HCT116 (cell line): ENCODE measurements at regions not wholly inside any gene's neighbourhood (a gene's known extent, or its start where the extent isn't known, plus 50 kb on each side); places are given as distances from the start of the nearest gene placed in this dataset.

Source experiments
- ATAC-seq: fragments of 200-7000 bp; cut with Tn5 transposase; 2 replicates; pipeline ENCODE4 v1.9.1; 2020; ENCODE audit warnings: mild to moderate bottlenecking, moderate library complexity
- BruUV-seq: library from RNA; stranded (reverse); fragments of 400-500 nt; replicated peaks from 2 replicates; lab custom pipeline; 2021; lab: Mats Ljungman, UMichigan
- CTCF ChIA-PET: fragments of 300-600 bp; sonication (Branson Sonifier 250); formaldehyde crosslinking; loops from one replicate; lab custom pipeline; 2021; ENCODE audit warnings: antibody characterized with exemption; lab: Charles Lee
- POLR2A ChIA-PET: fragments of 300-600, 350-600 bp; sonication (Branson Sonifier 250); formaldehyde crosslinking; loops from one replicate; lab custom pipeline; 2021; ENCODE audit warnings: antibody characterized with exemption; lab: Charles Lee
- RAD21 ChIA-PET, 2 experiments: fragments of 300-600 bp; sonication (Branson Sonifier 250); formaldehyde crosslinking; loops; one replicate each; lab custom pipeline; 2023; ENCODE audit warnings: low total read pairs in 2 of 2; ENCODE audit not compliant: uncharacterized antibody in 2 of 2, unreplicated experiment in 2 of 2, low non-redundant PET in 1 of 2; lab: Charles Lee
- DNase-seq: peaks from one replicate; pipeline ENCODE4 v3.0.0-alpha.2; 2010; ENCODE audit warnings: low read depth, low spot score
- H2AFZ ChIP-seq: fragments of 200-600 bp; shearing (Covaris generic), sonication (generic); 2 replicates; pipeline ENCODE4 v1.6.1; 2017; ENCODE audit warnings: low read depth, mixed run types, mixed read lengths, antibody characterized with exemption, low read length; ENCODE audit not compliant: poor library complexity, severe bottlenecking
- H3K27ac ChIP-seq: 2 replicates; pipeline ENCODE4 v1.5.1; 2012; ENCODE audit warnings: low read depth, low read length
- H3K27me3 ChIP-seq: fragments of 200-600 bp; sonication (generic); 2 replicates; pipeline ENCODE4 v1.6.1; 2016; ENCODE audit warnings: mixed run types, low read length, mixed read lengths; ENCODE audit not compliant: insufficient read depth
- H3K36me3 ChIP-seq, 2 experiments: fragments of 200-500 bp in 1 of 2; fragments of 200-600 bp in 1 of 2; sonication (Bioruptor generic) in 1 of 2; sonication (generic) in 1 of 2; 2 replicates each; pipeline versions ENCODE4 v1.5.1 to v1.6.1; 2014 to 2016; ENCODE audit warnings: low read length in 2 of 2, inconsistent platforms in 1 of 2, mixed read lengths in 1 of 2, mixed run types in 1 of 2; ENCODE audit not compliant: insufficient read depth in 2 of 2, control insufficient read depth in 1 of 2
- H3K4me1 ChIP-seq, 2 experiments: fragments of 200-600 bp in 1 of 2; sonication (generic) in 1 of 2; 2 replicates each; pipeline versions ENCODE4 v1.5.1 to v1.6.1; 2012 to 2017; ENCODE audit warnings: low read length in 2 of 2, inconsistent platforms in 1 of 2, mild to moderate bottlenecking in 1 of 2, mixed read lengths in 1 of 2, mixed run types in 1 of 2, moderate library complexity in 1 of 2; ENCODE audit not compliant: insufficient read depth in 2 of 2, control insufficient read depth in 1 of 2
- H3K4me2 ChIP-seq: fragments of 200-600 bp; sonication (generic); 2 replicates; pipeline ENCODE4 v1.6.1; 2017; ENCODE audit warnings: mixed run types, low read length, mixed read lengths
- H3K4me3 ChIP-seq, 2 experiments: fragments of 200-600 bp in 1 of 2; sonication (generic) in 1 of 2; replicated peaks in 1 of 2; 2 replicates each; pipeline ENCODE4 v1.5.1; 2011 to 2016; ENCODE audit warnings: low read length in 2 of 2, control low read depth in 1 of 2, low read depth in 1 of 2, mild to moderate bottlenecking in 1 of 2, mixed read lengths in 1 of 2, mixed run types in 1 of 2
- H3K79me2 ChIP-seq: fragments of 200-600 bp; sonication (generic); 2 replicates; pipeline ENCODE4 v1.6.1; 2017; ENCODE audit warnings: mild to moderate bottlenecking, mixed run types, low read length, moderate library complexity, mixed read lengths; ENCODE audit not compliant: insufficient read depth
- H3K9ac ChIP-seq: fragments of 200-600 bp; sonication (generic); 2 replicates; pipeline ENCODE4 v1.6.1; 2016; ENCODE audit warnings: low read length, mixed read lengths
- H3K9me2 ChIP-seq: fragments of 200-600 bp; sonication (generic), shearing (Covaris generic); 2 replicates; pipeline ENCODE4 v1.6.1; 2017; ENCODE audit warnings: mixed run types, mild to moderate bottlenecking, moderate library complexity; ENCODE audit not compliant: insufficient read depth
- H3K9me3 ChIP-seq, 2 experiments: fragments of 200-500 bp in 1 of 2; fragments of 200-600 bp in 1 of 2; sonication (Bioruptor generic) in 1 of 2; sonication (generic) in 1 of 2; 2 replicates each; pipeline ENCODE4 v1.6.1; 2014 to 2017; ENCODE audit warnings: low read length in 2 of 2, mixed read lengths in 2 of 2, inconsistent platforms in 1 of 2, low read depth in 1 of 2, mild to moderate bottlenecking in 1 of 2, mixed run types in 1 of 2, moderate library complexity in 1 of 2; ENCODE audit not compliant: control insufficient read depth in 1 of 2, insufficient read depth in 1 of 2
- H4K20me1 ChIP-seq: fragments of 200-600 bp; sonication (generic), shearing (Covaris generic); 2 replicates; pipeline ENCODE4 v1.6.1; 2017; ENCODE audit warnings: mixed run types, mild to moderate bottlenecking, moderate library complexity; ENCODE audit not compliant: insufficient read depth
- CBX3 ChIP-seq: IDR thresholded peaks from 2 replicates; pipeline ENCODE4 v1.6.1; 2012; ENCODE audit warnings: low read depth
- EGR1 ChIP-seq: IDR thresholded peaks from 2 replicates; pipeline ENCODE4 v1.6.1; 2012; ENCODE audit warnings: low read depth
- ELF1 ChIP-seq: IDR thresholded peaks from 2 replicates; pipeline ENCODE4 v1.6.1; 2012; ENCODE audit warnings: low read depth, borderline replicate concordance
- EZH2 ChIP-seq: fragments of 200-600 bp; sonication (generic); IDR thresholded peaks from 2 replicates; pipeline ENCODE4 v1.6.1; 2017; ENCODE audit warnings: antibody characterized with exemption, mixed run types
- FOSL1 ChIP-seq: IDR thresholded peaks from 2 replicates; pipeline ENCODE4 v1.6.1; 2012; ENCODE audit warnings: low read depth
- JUND ChIP-seq: IDR thresholded peaks from 2 replicates; pipeline ENCODE4 v1.6.1; 2012
- POLR2A ChIP-seq: IDR thresholded peaks from 2 replicates; pipeline ENCODE4 v1.7.0; 2011; ENCODE audit warnings: borderline replicate concordance; ENCODE audit not compliant: insufficient read depth, insufficient read length; ENCODE audit errors: extremely low read depth
- RAD21 ChIP-seq: IDR thresholded peaks from 2 replicates; pipeline ENCODE4 v1.6.1; 2012; ENCODE audit warnings: low read depth, mild to moderate bottlenecking
- SIN3A ChIP-seq: IDR thresholded peaks from 2 replicates; pipeline ENCODE4 v1.6.1; 2012; ENCODE audit warnings: low read depth
- SP1 ChIP-seq: IDR thresholded peaks from 2 replicates; pipeline ENCODE4 v1.6.1; 2012; ENCODE audit warnings: low read depth
- TCF7L2 ChIP-seq: IDR thresholded peaks from 2 replicates; pipeline ENCODE4 v1.7.0; 2011; ENCODE audit warnings: borderline replicate concordance, inconsistent platforms; ENCODE audit not compliant: insufficient read depth, insufficient read length; ENCODE audit errors: extremely low read depth
- ZFX ChIP-seq: fragments of 450-650 bp; IDR thresholded peaks from 2 replicates; pipeline ENCODE4 v1.6.1; 2017
- ZNF274 ChIP-seq: fragments of 200-500 bp; sonication (Bioruptor generic); IDR thresholded peaks from 2 replicates; pipeline ENCODE4 v1.6.1; 2014; ENCODE audit warnings: mild to moderate bottlenecking, low read depth, low read length, inconsistent platforms
- intact Hi-C: fragments of 100-400 bp; cut with micrococcal nuclease; formaldehyde crosslinking; loops from 2 replicates; pipeline ENCODE4 v1.10.0; 2022
- TF ChIP-seq, protein P1 (sequence below): IDR thresholded peaks from 2 replicates; pipeline ENCODE4 v1.6.1; 2012

DNA sequence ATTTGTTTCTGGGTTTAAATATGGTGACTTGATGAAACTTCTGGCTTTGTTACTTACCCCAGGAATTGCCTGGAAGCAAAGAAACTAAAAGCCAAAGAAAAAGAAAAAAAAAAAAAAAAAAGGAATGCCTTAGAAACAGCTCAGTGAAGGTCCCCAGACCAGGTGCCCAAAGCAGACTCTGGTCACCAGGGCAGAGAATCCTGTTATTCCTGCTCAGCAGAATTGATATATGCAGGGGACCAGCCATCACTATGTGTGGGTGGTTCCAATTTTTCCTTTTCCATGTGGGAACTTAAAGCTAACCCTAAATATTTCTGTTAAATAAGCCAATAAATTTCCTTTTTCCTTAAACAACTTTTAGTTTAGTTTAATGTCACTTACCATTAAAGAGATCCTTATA is 100.8 kb upstream of the TPRG1 start:
- no TSS peak for BruUV-seq
- CTCF ChIA-PET = interaction anchor here (1.4 kb wide), 1 partner anchor 162 kb away, joined by 4 read pairs; no protein-coding TSS in a partner anchor

DNA sequence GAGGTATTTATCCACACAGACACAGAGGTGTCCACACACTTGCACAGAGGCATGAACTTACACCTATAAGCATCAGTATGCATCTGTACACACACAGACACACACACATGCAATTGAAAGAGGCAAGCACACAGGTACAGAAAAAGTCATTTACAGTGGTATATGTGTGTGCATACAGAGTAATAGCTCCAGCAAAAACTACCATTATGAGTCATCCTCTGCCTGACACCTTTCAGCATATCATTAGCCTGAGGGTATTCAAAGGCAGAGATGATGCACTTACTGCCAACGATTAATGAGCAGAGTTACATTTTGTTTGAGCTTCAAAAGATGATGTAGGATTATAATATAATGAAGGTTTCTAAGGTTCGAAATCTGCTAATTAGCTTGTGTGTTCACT is 100.3 kb upstream of the TPRG1 start:
- no peak overlapping the region for H2AFZ ChIP-seq
- peaks cover 2 to 6% of the 10 kb centered on the region in 2 experiments; a peak in 2 of 4 replicates for H3K4me1 ChIP-seq
- no peaks in the 10 kb centered on the region for H3K36me3 ChIP-seq
- no peaks in the 10 kb centered on the region for H3K79me2 ChIP-seq
- CTCF ChIA-PET = interaction anchor here (1.4 kb wide), 1 partner anchor 162 kb away, joined by 4 read pairs; no protein-coding TSS in a partner anchor
- no peak overlapping the region for H3K27ac ChIP-seq
- ATAC-seq = peak; percentile 73
- no peaks in the 10 kb centered on the region; a peak in 1 of 4 replicates for H3K9me3 ChIP-seq
- RAD21 ChIA-PET = no interaction called here
- BruUV-seq = no TSS peak
- DNase-seq = no peak
- H3K27me3 ChIP-seq = no peaks in the 10 kb centered on the region
- TF ChIP-seq RAD21 (no peak), FOSL1 (0 out of 2 replicates have a peak, but pooled peaks have one; percentile 46), SIN3A (no peak), CBX3 (no peak), SP1 (no peak), JUND (0 out of 2 replicates have a peak, but pooled peaks have one; percentile 32)
- H3K4me3 ChIP-seq = no peak overlapping the region
- intact Hi-C loops = no loop called here
- H3K4me2 ChIP-seq = no peak overlapping the region
- H4K20me1 ChIP-seq = no peaks in the 10 kb centered on the region
- POLR2A ChIA-PET = no interaction called here
- H3K9me2 ChIP-seq = no peaks in the 10 kb centered on the region
- no peak overlapping the region for H3K9ac ChIP-seq

More for the DNA sequence above, 100.8 kb upstream of the TPRG1 start:
- H3K4me3 ChIP-seq = no peak overlapping the region
- no peaks in the 10 kb centered on the region for H3K79me2 ChIP-seq
- H3K9ac ChIP-seq = no peak overlapping the region
- H3K36me3 ChIP-seq = no peaks in the 10 kb centered on the region
- H3K27ac ChIP-seq = no peak overlapping the region
- DNase-seq (no peak), ATAC-seq (no peak; the same call in 1 of the 2 replicates)
- H3K27me3 ChIP-seq = no peaks in the 10 kb centered on the region
- no peak for TF ChIP-seq ELF1
- no peak for TF ChIP-seq POLR2A
- no peak for TF ChIP-seq ZNF274
- no peak for TF ChIP-seq JUND
- no peak for TF ChIP-seq ZFX
- TF ChIP-seq FOSL1 = no peak
- TF ChIP-seq SIN3A = no peak
- TF ChIP-seq, protein P1, sequence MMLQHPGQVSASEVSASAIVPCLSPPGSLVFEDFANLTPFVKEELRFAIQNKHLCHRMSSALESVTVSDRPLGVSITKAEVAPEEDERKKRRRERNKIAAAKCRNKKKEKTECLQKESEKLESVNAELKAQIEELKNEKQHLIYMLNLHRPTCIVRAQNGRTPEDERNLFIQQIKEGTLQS = no peak
- no peak for TF ChIP-seq EGR1
- no peak for TF ChIP-seq SP1
- no peak for TF ChIP-seq TCF7L2
- no peak for TF ChIP-seq EZH2
- no peaks in the 10 kb centered on the region for H3K9me2 ChIP-seq
- intact Hi-C loops = no loop called here
- H3K4me2 ChIP-seq = no peak overlapping the region
- no peaks in the 10 kb centered on the region for H4K20me1 ChIP-seq
- POLR2A ChIA-PET = no interaction called here
- RAD21 ChIA-PET = no interaction called here
- H3K9me3 ChIP-seq = no peaks in the 10 kb centered on the region; a peak in 1 of 4 replicates
- H2AFZ ChIP-seq = no peak overlapping the region
- peaks cover 2 to 6% of the 10 kb centered on the region in 2 experiments; a peak in 2 of 4 replicates for H3K4me1 ChIP-seq
